GM19324 (cell line): ENCODE measurements at regions not wholly inside any gene's neighbourhood (a gene's known extent, or its start where the extent isn't known, plus 50 kb on each side); places are given as distances from the start of the nearest gene placed in this dataset.
"Not testable (repeated sequence)": the region's sequence is repeated elsewhere in the genome, so short reads cannot be mapped to it uniquely, and the experiment has no call there.

Source experiments
- ATAC-seq: cut with Tn5 transposase; IDR thresholded peaks from one replicate; pipeline ENCODE4 v1.9.1; 2021; ENCODE audit warnings: mild to moderate bottlenecking, moderate library complexity; ENCODE audit not compliant: unreplicated experiment, low FRiP score

- no peak for ATAC-seq
These were observed 335.2 kb downstream of the FBXW7 start for GRCh38 chr4:152200511-152201333.

GRCh38 chr4:152197211-152197610, 338.7 kb downstream of the FBXW7 start:
- no peak for ATAC-seq

- ATAC-seq, result no peak
These were observed 340.0 kb downstream of the FBXW7 start for GRCh38 chr4:152195888-152196287.

GRCh38 chr4:152193059-152193458, 342.8 kb downstream of the FBXW7 start:
- no peak for ATAC-seq

- no peak for ATAC-seq
These were observed 345.0 kb downstream of the FBXW7 start for GRCh38 chr4:152190907-152191306.

GRCh38 chr4:152189451-152190179, 346.3 kb downstream of the FBXW7 start:
- no peak for ATAC-seq

GRCh38 chr4:152188801-152189200, 347.1 kb downstream of the FBXW7 start:
- no peak for ATAC-seq

GRCh38 chr4:152187693-152188092, 348.2 kb downstream of the FBXW7 start:
- no peak for ATAC-seq

GRCh38 chr4:152185786-152186550, 349.9 kb downstream of the FBXW7 start:
- no peak for ATAC-seq

- no peak for ATAC-seq
These were observed 354.7 kb downstream of the FBXW7 start for GRCh38 chr4:152181150-152181549.

GRCh38 chr4:152180369-152180768, 355.5 kb downstream of the FBXW7 start:
- no peak for ATAC-seq

GRCh38 chr4:152177538-152177937, 358.4 kb downstream of the FBXW7 start:
- ATAC-seq, result not testable (repeated sequence)

- ATAC-seq, result no peak
These were observed 359.2 kb downstream of the FBXW7 start for GRCh38 chr4:152176627-152177214.

- ATAC-seq, result no peak
These were observed 360.3 kb downstream of the FBXW7 start for GRCh38 chr4:152175586-152175985.

- no peak for ATAC-seq
These were observed 363.7 kb downstream of the FBXW7 start for GRCh38 chr4:152172146-152172545.

GRCh38 chr4:152171556-152171955, 364.3 kb downstream of the FBXW7 start:
- no peak for ATAC-seq

- ATAC-seq, result no peak
These were observed 366.2 kb downstream of the FBXW7 start for GRCh38 chr4:152169683-152170082.

- no peak for ATAC-seq
These were observed 366.8 kb downstream of the FBXW7 start for GRCh38 chr4:152168987-152169616.

- no peak for ATAC-seq
These were observed 369.3 kb downstream of the FBXW7 start for GRCh38 chr4:152166567-152166966.

- no peak for ATAC-seq
These were observed 370.0 kb downstream of the FBXW7 start for GRCh38 chr4:152165846-152166245.
